ENCODE measurements at regions not wholly inside any gene's neighbourhood (a gene's known extent, or its start where the extent isn't known, plus 50 kb on each side); places are given as distances from the start of the nearest gene placed in this dataset.

- TF ChIP-seq GATA2 (IDR thresholded peaks at IDR 0.05; ENCODE audit: low read depth, low read length) (no peak), GATA3 (IDR thresholded peaks at IDR 0.05; ENCODE audit: low read depth, low read length) (no peak)
Measured at GRCh38 chr9:115733318-115734110, 420.1 kb upstream of the PAPPA start.

All from SH-SY5Y (cell line).